K562 (cell line): ENCODE measurements at regions not wholly inside any gene's neighbourhood (a gene's known extent, or its start where the extent isn't known, plus 50 kb on each side); places are given as distances from the start of the nearest gene placed in this dataset.

Experiments used
- ATAC-seq: fragments of 200-7000 bp; cut with Tn5 transposase; 3 replicates; pipeline ENCODE4 v1.9.1; 2020; ENCODE audit warnings: moderate library complexity
- BruUV-seq: library from RNA; stranded (reverse); fragments of 400-500 nt; replicated peaks from 2 replicates; lab custom pipeline; 2021; lab: Mats Ljungman, UMichigan
- CTCF ChIA-PET: fragments of 300-600 bp; formaldehyde crosslinking; extraction: SDS; loops from one replicate; lab custom pipeline; 2021; ENCODE audit warnings: low intra/inter-chr PET ratio; lab: Yijun Ruan, JAX
- POLR2A ChIA-PET: fragments of 300-600, 350-650 bp; sonication (Branson Sonifier 250); formaldehyde crosslinking; extraction: SDS; loops from one replicate; lab custom pipeline; 2021; ENCODE audit warnings: antibody characterized with exemption, inconsistent platforms; lab: Yijun Ruan, JAX
- DNase-seq, 4 experiments: peaks; one replicate each; pipeline versions ENCODE4 v3.0.0 to v3.0.0-alpha.2; 2011 to 2018; ENCODE audit warnings: low spot score in 3 of 4, mixed read lengths in 3 of 4; ENCODE audit errors: extremely low read depth in 1 of 4
- FAIRE-seq: peaks from 2 replicates; lab custom pipeline; 2011; peaks lifted over from hg19 to GRCh38; lab: Jason Lieb, UNC
- H2AFZ ChIP-seq: 2 replicates; pipeline ENCODE4 v1.6.0; 2011; ENCODE audit warnings: low read depth, low read length, control low read depth, inconsistent platforms
- H3K27ac ChIP-seq: fragments of 200-600 bp; 3 replicates; pipeline ENCODE4 v1.8.0; 2011; ENCODE audit warnings: low read depth, mild to moderate bottlenecking, control low read depth, inconsistent platforms, low read length, moderate library complexity, mixed read lengths; ENCODE audit errors: extremely low read depth
- H3K27me3 ChIP-seq, 2 experiments: fragments of 300-600 bp in 1 of 2; 2 replicates in 1 of 2; 3 replicates in 1 of 2; pipeline versions ENCODE4 v1.6.0 to v1.8.0; 2011; ENCODE audit warnings: inconsistent platforms in 2 of 2, low read length in 2 of 2, mild to moderate bottlenecking in 1 of 2, mixed read lengths in 1 of 2, moderate library complexity in 1 of 2; ENCODE audit not compliant: control insufficient read depth in 2 of 2, insufficient read depth in 2 of 2
- H3K36me3 ChIP-seq: fragments of 300-600 bp; 3 replicates; pipeline ENCODE4 v1.8.0; 2011; ENCODE audit warnings: mild to moderate bottlenecking, low read length, inconsistent platforms; ENCODE audit not compliant: control insufficient read depth, insufficient read depth
- H3K4me1 ChIP-seq, 2 experiments: fragments of 200-600 bp in 1 of 2; replicated peaks in 1 of 2; 2 replicates in 1 of 2; 3 replicates in 1 of 2; pipeline versions ENCODE4 v1.5.1 to v1.8.0; 2011; ENCODE audit warnings: inconsistent platforms in 2 of 2, low read length in 2 of 2, mild to moderate bottlenecking in 1 of 2, mixed read lengths in 1 of 2, moderate library complexity in 1 of 2; ENCODE audit not compliant: control insufficient read depth in 2 of 2, insufficient read depth in 2 of 2
- H3K4me2 ChIP-seq: 2 replicates; pipeline ENCODE4 v1.6.1; 2011; ENCODE audit warnings: low read length, control low read depth, inconsistent platforms, mixed read lengths; ENCODE audit not compliant: insufficient read depth
- H3K4me3 ChIP-seq: fragments of 200-600 bp; sonication (generic), shearing (Covaris generic); 2 replicates; pipeline ENCODE4 v1.5.1; 2016; ENCODE audit warnings: control low read depth, inconsistent platforms
- H3K79me2 ChIP-seq: fragments of 200-600 bp; 3 replicates; pipeline ENCODE4 v1.8.0; 2011; ENCODE audit warnings: low read length, inconsistent platforms; ENCODE audit not compliant: control insufficient read depth, insufficient read depth
- H3K9ac ChIP-seq, 2 experiments: 2 replicates each; pipeline versions ENCODE4 v1.6.0 to v1.6.1; 2011; ENCODE audit warnings: low read depth in 2 of 2, low read length in 2 of 2, control low read depth in 1 of 2, inconsistent platforms in 1 of 2, mild to moderate bottlenecking in 1 of 2, mixed read lengths in 1 of 2; ENCODE audit not compliant: insufficient read depth in 1 of 2
- H3K9me1 ChIP-seq: one replicate; pipeline ENCODE4 v1.6.0; 2011; ENCODE audit warnings: inconsistent platforms, mild to moderate bottlenecking, low read length, moderate library complexity; ENCODE audit not compliant: control insufficient read depth, insufficient read depth
- H3K9me3 ChIP-seq: replicated peaks from 2 replicates; pipeline ENCODE4 v1.5.1; 2011; ENCODE audit warnings: low read depth, low read length, inconsistent platforms; ENCODE audit not compliant: control insufficient read depth, insufficient read depth
- H4K20me1 ChIP-seq: replicated peaks from 2 replicates; pipeline ENCODE4 v1.6.1; 2011; ENCODE audit warnings: low read length, inconsistent platforms, mixed read lengths; ENCODE audit not compliant: control insufficient read depth, insufficient read depth
- BRD4 ChIP-seq: fragments of 200-600 bp; sonication (generic); IDR thresholded peaks from 2 replicates; pipeline ENCODE4 v1.6.1; 2017; ENCODE audit warnings: inconsistent platforms
- E4F1 ChIP-seq: fragments of 250-450 bp; sonication (Bioruptor Pico); IDR thresholded peaks from 2 replicates; pipeline ENCODE4 v1.5.0; 2021; ENCODE audit warnings: mild to moderate bottlenecking, borderline replicate concordance
- HMG20A ChIP-seq: fragments of 450-650 bp; formaldehyde crosslinking; conservative IDR thresholded peaks from 2 replicates; pipeline ENCODE4 v1.4.0; 2020; ENCODE audit warnings: mild to moderate bottlenecking, mixed read lengths
- KAT8 ChIP-seq: fragments of 450-650 bp; IDR thresholded peaks from 2 replicates; pipeline ENCODE4 v1.6.1; 2016; ENCODE audit warnings: low read depth, mild to moderate bottlenecking
- MXI1 ChIP-seq: IDR thresholded peaks from 2 replicates; pipeline ENCODE4 v1.6.1; 2011; ENCODE audit warnings: low read depth, mild to moderate bottlenecking, improper control_type of control experiment, low read length
- NONO ChIP-seq, 2 experiments: fragments of 200-400 bp in 1 of 2; fragments of 450-650 bp in 1 of 2; formaldehyde crosslinking in 1 of 2; IDR thresholded peaks; 2 replicates each; pipeline ENCODE4 v1.6.1; 2017; ENCODE audit warnings: low read depth in 2 of 2, mild to moderate bottlenecking in 2 of 2, moderate library complexity in 2 of 2, low read length in 1 of 2
- PTRF ChIP-seq: fragments of 450-650 bp; IDR thresholded peaks from 2 replicates; pipeline ENCODE4 v1.6.1; 2016; ENCODE audit warnings: mild to moderate bottlenecking, missing genetic modification characterization, missing compliant biosample characterization
- TAF7 ChIP-seq: fragments of 450-650 bp; IDR thresholded peaks from 2 replicates; pipeline ENCODE4 v1.6.1; 2016; ENCODE audit warnings: missing genetic modification characterization, missing compliant biosample characterization
- ZBTB43 ChIP-seq: sonication (generic); formaldehyde crosslinking; IDR thresholded peaks from 2 replicates; pipeline ENCODE4 v1.8.0; 2023; ENCODE audit warnings: mild to moderate bottlenecking, missing genetic modification reagents
- ZNF24 ChIP-seq: fragments of 450-650 bp; IDR thresholded peaks from 2 replicates; pipeline ENCODE4 v1.6.1; 2016
- ZNF655 ChIP-seq: fragments of 250-450 bp; sonication (Bioruptor Pico); IDR thresholded peaks from 2 replicates; pipeline ENCODE4 v1.5.0; 2021
- WGBS: fragments of 100-300 bp; shearing (Covaris generic); methylation state at CpG from one replicate; pipeline ENCODE4 v1.1.6; 2016; ENCODE audit warnings: low coverage, mixed read lengths; ENCODE audit not compliant: insufficient coverage; ENCODE audit errors: missing lambda C conversion rate; 5-methylcytosine and 5-hydroxymethylcytosine counted together
- in situ Hi-C: fragments of 300-500 bp; cut with MboI; formaldehyde crosslinking; loops from 4 replicates; pipeline ENCODE4 v1.15.0; 2018; ENCODE audit warnings: inconsistent platforms, mixed read lengths
- intact Hi-C: fragments of 100-400 bp; cut with micrococcal nuclease; formaldehyde crosslinking; loops from 2 replicates; pipeline ENCODE4 v1.14.2; 2022

- TF ChIP-seq E4F1 (CRISPR knock-in tag) (no peak), NONO (IDR thresholded peaks at IDR 0.05; ENCODE audit: low read depth in 2 of 2, low read length in 1 of 2) (no peak), ZNF655 (no peak)
- TF ChIP-seq, all 486 proteins: peak for 0
Observed at GRCh38 chr20:60941379-60941778, 310.7 kb upstream of the CDH4 start (continued).

GRCh38 chr20:60947819-60948218 lies 304.2 kb upstream of the CDH4 start:
- H3K36me3 ChIP-seq = no peaks in the 10 kb centered on the region
- H3K27me3 ChIP-seq = no peaks in the 10 kb centered on the region
- H4K20me1 ChIP-seq = no peaks in the 10 kb centered on the region; the same call in 1 of the 2 replicates
- no peak for FAIRE-seq
- in situ Hi-C loops (no loop called here), intact Hi-C loops (no loop called here)
- TF ChIP-seq TAF7 (tag) = no peak
- TF ChIP-seq ZNF24 = no peak
- no peak for TF ChIP-seq PTRF (tag)
- no peak for TF ChIP-seq MXI1
- TF ChIP-seq BRD4 = no peak
- no peak for TF ChIP-seq ZBTB43 (CRISPR knock-in tag)
- no peak for TF ChIP-seq HMG20A (CRISPR knock-in tag)
- TF ChIP-seq KAT8 = no peak
- ChIA-PET CTCF (no interaction called here), POLR2A (no interaction called here)
- no peak overlapping the region for H3K4me2 ChIP-seq
- H3K4me3 ChIP-seq = no peak overlapping the region
- ATAC-seq = no peak
- WGBS = 2% methylated on average over 7 of the region's 7 CpGs
- no peak overlapping the region for H3K9ac ChIP-seq
- no peaks in the 10 kb centered on the region for H3K79me2 ChIP-seq
- H2AFZ ChIP-seq = no peak overlapping the region
- H3K9me1 ChIP-seq = no peaks in the 10 kb centered on the region
- BruUV-seq = no TSS peak
- no peak for DNase-seq
- no peaks in the 10 kb centered on the region for H3K4me1 ChIP-seq
- H3K27ac ChIP-seq = no peak overlapping the region
- H3K9me3 ChIP-seq = no peaks in the 10 kb centered on the region
